ENCODE measurements at regions not wholly inside any gene's neighbourhood (a gene's known extent, or its start where the extent isn't known, plus 50 kb on each side); places are given as distances from the start of the nearest gene placed in this dataset.

GRCh38 chr4:22875587-22876257, 183.0 kb downstream of the GBA3 start:
- Histone ChIP-seq H3K4me1 (ENCODE audit: low read depth, poor library complexity, severe bottlenecking) (peaks cover 3% of the 10 kb centered on the region), H3K27ac (no peak overlapping the region), H3K4me3 (IDR thresholded peaks at IDR 0.05; ENCODE audit: insufficient read depth, low read depth, low read length) (no peak overlapping the region), H3K9ac (no peak overlapping the region), H3K4me2 (no peak overlapping the region), H3K79me2 (ENCODE audit: insufficient read depth, low read depth) (no peaks in the 10 kb centered on the region), H3K36me3 (ENCODE audit: insufficient read depth) (no peaks in the 10 kb centered on the region), H4K20me1 (ENCODE audit: insufficient read depth) (no peaks in the 10 kb centered on the region), H3K27me3 (ENCODE audit: insufficient read depth, low read depth) (no peaks in the 10 kb centered on the region), H2AFZ (ENCODE audit: low read depth) (no peak overlapping the region)
- no peak for TF ChIP-seq CTCF (conservative IDR thresholded peaks at IDR 0.05; ENCODE audit: low read depth, low read length)

GRCh38 chr4:22874334-22874912, 181.7 kb downstream of the GBA3 start:
- Histone ChIP-seq H4K20me1 (ENCODE audit: insufficient read depth) (no peaks in the 10 kb centered on the region), H2AFZ (ENCODE audit: low read depth) (no peak overlapping the region), H3K79me2 (ENCODE audit: insufficient read depth, low read depth) (no peaks in the 10 kb centered on the region), H3K4me2 (no peak overlapping the region), H3K36me3 (ENCODE audit: insufficient read depth) (no peaks in the 10 kb centered on the region), H3K4me3 (IDR thresholded peaks at IDR 0.05; ENCODE audit: insufficient read depth, low read depth, low read length) (no peak overlapping the region), H3K4me1 (ENCODE audit: low read depth, poor library complexity, severe bottlenecking) (peaks cover 3% of the 10 kb centered on the region), H3K27me3 (ENCODE audit: insufficient read depth, low read depth) (no peaks in the 10 kb centered on the region), H3K27ac (no peak overlapping the region), H3K9ac (no peak overlapping the region)
- no peak for TF ChIP-seq CTCF (conservative IDR thresholded peaks at IDR 0.05; ENCODE audit: low read depth, low read length)

GRCh38 chr4:22873899-22874298, 181.2 kb downstream of the GBA3 start:
- no peaks in the 10 kb centered on the region for H3K36me3 ChIP-seq (ENCODE audit: insufficient read depth)
- no peaks in the 10 kb centered on the region for H4K20me1 ChIP-seq (ENCODE audit: insufficient read depth)
- no peaks in the 10 kb centered on the region for H3K27me3 ChIP-seq (ENCODE audit: insufficient read depth, low read depth)
- H2AFZ ChIP-seq (ENCODE audit: low read depth): no peak overlapping the region
- no peaks in the 10 kb centered on the region for H3K79me2 ChIP-seq (ENCODE audit: insufficient read depth, low read depth)
- no peak overlapping the region for H3K4me2 ChIP-seq
- H3K4me3 ChIP-seq (IDR thresholded peaks at IDR 0.05; ENCODE audit: insufficient read depth, low read depth, low read length): no peak overlapping the region
- no peak overlapping the region for H3K27ac ChIP-seq
- H3K4me1 ChIP-seq (ENCODE audit: low read depth, poor library complexity, severe bottlenecking): peaks cover 3% of the 10 kb centered on the region
- H3K9ac ChIP-seq: no peak overlapping the region
- TF ChIP-seq CTCF (conservative IDR thresholded peaks at IDR 0.05; ENCODE audit: low read depth, low read length): no peak

- Histone ChIP-seq H3K4me1 (ENCODE audit: low read depth, poor library complexity, severe bottlenecking) (peaks cover 3% of the 10 kb centered on the region), H3K4me3 (IDR thresholded peaks at IDR 0.05; ENCODE audit: insufficient read depth, low read depth, low read length) (no peak overlapping the region), H4K20me1 (ENCODE audit: insufficient read depth) (no peaks in the 10 kb centered on the region), H3K27me3 (ENCODE audit: insufficient read depth, low read depth) (no peaks in the 10 kb centered on the region), H2AFZ (ENCODE audit: low read depth) (no peak overlapping the region), H3K27ac (no peak overlapping the region), H3K9ac (no peak overlapping the region), H3K4me2 (no peak overlapping the region), H3K79me2 (ENCODE audit: insufficient read depth, low read depth) (no peaks in the 10 kb centered on the region), H3K36me3 (ENCODE audit: insufficient read depth) (no peaks in the 10 kb centered on the region)
- TF ChIP-seq CTCF (conservative IDR thresholded peaks at IDR 0.05; ENCODE audit: low read depth, low read length): no peak
These were observed 178.2 kb downstream of the GBA3 start for GRCh38 chr4:22870847-22871449.
